ENCODE measurements at regions not wholly inside any gene's neighbourhood (a gene's known extent, or its start where the extent isn't known, plus 50 kb on each side); places are given as distances from the start of the nearest gene placed in this dataset.

DNA sequence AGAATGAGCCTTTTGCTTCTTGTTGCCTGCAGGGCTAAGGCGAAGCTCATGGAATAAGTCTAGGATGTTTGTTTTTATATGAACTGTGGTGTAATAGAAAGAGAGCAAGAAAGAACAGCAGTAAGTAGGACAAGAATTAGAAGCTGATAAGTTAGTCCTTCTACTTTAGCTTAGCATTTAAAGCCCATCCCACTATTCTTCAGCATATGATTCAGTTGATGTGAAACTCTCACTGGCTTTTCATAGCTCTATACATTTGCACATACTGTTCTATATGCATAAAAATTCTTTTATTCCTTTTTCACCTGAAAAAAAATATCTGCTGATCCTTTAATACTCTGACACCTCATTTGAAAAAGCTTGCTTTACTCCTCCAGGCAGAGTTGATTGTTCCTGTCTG, 712.0 kb downstream of the USP25 start:
- intact Hi-C loops (cut with DNase I) = no loop called here
- no peak for TF ChIP-seq POLR2A (IDR thresholded peaks at IDR 0.05)
- TF ChIP-seq, protein P1, sequence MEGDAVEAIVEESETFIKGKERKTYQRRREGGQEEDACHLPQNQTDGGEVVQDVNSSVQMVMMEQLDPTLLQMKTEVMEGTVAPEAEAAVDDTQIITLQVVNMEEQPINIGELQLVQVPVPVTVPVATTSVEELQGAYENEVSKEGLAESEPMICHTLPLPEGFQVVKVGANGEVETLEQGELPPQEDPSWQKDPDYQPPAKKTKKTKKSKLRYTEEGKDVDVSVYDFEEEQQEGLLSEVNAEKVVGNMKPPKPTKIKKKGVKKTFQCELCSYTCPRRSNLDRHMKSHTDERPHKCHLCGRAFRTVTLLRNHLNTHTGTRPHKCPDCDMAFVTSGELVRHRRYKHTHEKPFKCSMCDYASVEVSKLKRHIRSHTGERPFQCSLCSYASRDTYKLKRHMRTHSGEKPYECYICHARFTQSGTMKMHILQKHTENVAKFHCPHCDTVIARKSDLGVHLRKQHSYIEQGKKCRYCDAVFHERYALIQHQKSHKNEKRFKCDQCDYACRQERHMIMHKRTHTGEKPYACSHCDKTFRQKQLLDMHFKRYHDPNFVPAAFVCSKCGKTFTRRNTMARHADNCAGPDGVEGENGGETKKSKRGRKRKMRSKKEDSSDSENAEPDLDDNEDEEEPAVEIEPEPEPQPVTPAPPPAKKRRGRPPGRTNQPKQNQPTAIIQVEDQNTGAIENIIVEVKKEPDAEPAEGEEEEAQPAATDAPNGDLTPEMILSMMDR (IDR thresholded peaks at IDR 0.05) = no peak
- no peak for DNase-seq
- H3K9me3 ChIP-seq = no peaks in the 10 kb centered on the region
- WGBS, 2 donors = 82 to 90% methylated on average over 1 of the region's 1 CpG
- no peaks in the 10 kb centered on the region for H3K36me3 ChIP-seq
- no peaks in the 10 kb centered on the region for H3K4me1 ChIP-seq
- H3K27me3 ChIP-seq = no peaks in the 10 kb centered on the region
- H3K27ac ChIP-seq = no peak overlapping the region
- no peak overlapping the region for H3K4me3 ChIP-seq (replicated peaks in 1 of 3)

DNA sequence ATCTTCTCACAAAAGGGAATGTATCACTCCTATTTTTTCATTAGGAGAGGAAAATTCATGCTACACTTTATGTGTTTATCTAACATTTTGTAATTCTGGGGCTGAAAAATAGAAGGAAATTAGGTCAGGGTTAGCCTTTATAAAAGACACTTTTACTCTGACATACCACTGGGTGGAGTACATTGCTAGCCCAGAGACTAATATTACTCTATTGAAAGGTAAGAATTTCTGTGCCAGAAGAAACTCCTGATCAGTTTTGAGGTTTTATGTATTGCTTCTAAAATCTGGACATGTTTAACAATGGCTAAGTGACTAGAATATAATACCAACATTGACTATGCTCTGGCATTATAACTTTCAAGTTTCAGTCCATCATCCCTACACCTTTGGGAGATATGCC, 724.6 kb downstream of the USP25 start:
- H3K27me3 ChIP-seq = no peaks in the 10 kb centered on the region
- no peaks in the 10 kb centered on the region for H3K36me3 ChIP-seq
- no peak for DNase-seq
- intact Hi-C loops (cut with DNase I) = no loop called here
- no peak overlapping the region for H3K4me3 ChIP-seq (replicated peaks in 1 of 3)
- H3K4me1 ChIP-seq = no peaks in the 10 kb centered on the region
- H3K9me3 ChIP-seq = no peaks in the 10 kb centered on the region
- no peak overlapping the region for H3K27ac ChIP-seq
- TF ChIP-seq POLR2A (IDR thresholded peaks at IDR 0.05) = no peak
- TF ChIP-seq, protein P1 (IDR thresholded peaks at IDR 0.05) = peak in 4 of 6 experiments; percentile 19 to 52 (median 48)

DNA sequence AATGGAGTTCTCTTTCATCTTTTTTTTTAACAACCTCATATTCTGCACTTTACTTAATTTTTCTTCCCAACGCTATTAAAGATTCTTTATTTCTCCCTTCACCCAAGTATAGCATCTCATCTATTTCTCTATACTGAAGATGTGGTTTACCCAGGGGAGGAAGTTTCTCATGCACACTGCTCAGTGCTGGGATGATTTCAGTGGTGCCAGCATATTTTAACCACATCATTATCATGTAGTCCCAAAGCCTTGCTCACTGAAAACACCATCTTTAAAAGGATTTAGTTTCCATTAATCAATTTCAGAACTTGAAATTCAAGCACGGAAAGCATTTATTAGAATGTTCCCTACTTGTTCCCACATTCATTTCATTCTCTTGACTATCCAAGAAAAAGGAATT, 725.7 kb downstream of the USP25 start:
- no peaks in the 10 kb centered on the region for H3K9me3 ChIP-seq
- no peaks in the 10 kb centered on the region for H3K27me3 ChIP-seq
- no peak overlapping the region for H3K27ac ChIP-seq
- no peak for DNase-seq
- H3K4me1 ChIP-seq = no peaks in the 10 kb centered on the region
- no peaks in the 10 kb centered on the region for H3K36me3 ChIP-seq
- intact Hi-C loops (cut with DNase I) = no loop called here
- WGBS, 2 donors = 85 to 91% methylated on average over 2 of the region's 2 CpGs
- no peak overlapping the region for H3K4me3 ChIP-seq (replicated peaks in 1 of 3)
- TF ChIP-seq POLR2A (IDR thresholded peaks at IDR 0.05) = no peak
- TF ChIP-seq, protein P1 (IDR thresholded peaks at IDR 0.05) = no peak

DNA sequence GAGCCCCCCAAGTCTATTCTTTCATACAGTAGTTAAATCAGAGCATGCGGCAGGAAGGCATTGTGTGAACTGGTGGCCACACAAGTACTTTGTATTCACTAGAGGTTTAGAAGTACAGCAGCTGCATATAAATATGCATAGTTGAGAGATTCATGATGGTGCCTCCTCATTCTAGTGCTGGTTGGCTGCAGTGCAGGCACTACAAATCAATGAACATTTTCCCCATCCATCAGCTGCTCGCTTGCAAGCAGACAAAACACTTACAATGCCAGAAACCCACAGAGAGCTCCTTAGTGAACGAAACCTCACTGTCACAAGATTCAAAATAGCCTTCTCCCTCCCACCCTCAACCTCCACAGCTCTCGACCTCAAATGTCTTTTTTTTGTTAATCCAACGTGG, 726.2 kb downstream of the USP25 start:
- H3K4me3 ChIP-seq (replicated peaks in 1 of 3) = no peak overlapping the region

DNA sequence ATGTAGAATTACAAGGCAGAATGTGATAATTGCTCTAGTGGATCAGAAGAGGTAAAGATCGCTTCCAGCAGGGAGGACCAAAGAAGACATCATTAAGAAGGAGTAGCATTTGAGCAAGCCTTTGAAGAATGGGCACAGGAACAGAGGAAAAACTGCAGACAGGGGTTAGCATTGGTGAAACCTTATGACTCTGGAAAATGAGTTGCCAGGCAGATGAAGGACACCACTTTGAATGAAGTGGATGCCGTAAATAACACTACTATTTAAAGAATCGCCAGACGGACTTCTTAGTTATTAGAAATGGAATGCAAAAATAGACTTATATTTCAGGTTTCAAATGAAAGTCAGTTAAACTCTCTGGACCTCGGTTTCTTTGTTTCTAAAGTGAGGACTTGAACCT, 727.7 kb downstream of the USP25 start:
- Histone ChIP-seq H3K27me3 (no peaks in the 10 kb centered on the region), H3K4me1 (no peaks in the 10 kb centered on the region), H3K36me3 (no peaks in the 10 kb centered on the region), H3K9me3 (no peaks in the 10 kb centered on the region), H3K4me3 (replicated peaks in 1 of 3) (no peak overlapping the region), H3K27ac (no peak overlapping the region)
- DNase-seq = no peak
- TF ChIP-seq POLR2A (IDR thresholded peaks at IDR 0.05) = no peak
- TF ChIP-seq, protein P1 (IDR thresholded peaks at IDR 0.05) = no peak
- intact Hi-C loops (cut with DNase I) = no loop called here
- WGBS, 2 donors = 94 to 97% methylated on average over 5 of the region's 5 CpGs

More for the DNA sequence above, 726.2 kb downstream of the USP25 start:
- Histone ChIP-seq H3K36me3 (no peaks in the 10 kb centered on the region), H3K27me3 (no peaks in the 10 kb centered on the region), H3K27ac (no peak overlapping the region), H3K4me1 (no peaks in the 10 kb centered on the region), H3K9me3 (no peaks in the 10 kb centered on the region)
- WGBS, 2 donors = 69 to 71% methylated on average over 5 of the region's 5 CpGs
- DNase-seq = no peak
- intact Hi-C loops (cut with DNase I) = no loop called here
- TF ChIP-seq POLR2A (IDR thresholded peaks at IDR 0.05) = no peak
- TF ChIP-seq, protein P1 (IDR thresholded peaks at IDR 0.05) = no peak
